ENCODE measurements at regions not wholly inside any gene's neighbourhood (a gene's known extent, or its start where the extent isn't known, plus 50 kb on each side); places are given as distances from the start of the nearest gene placed in this dataset.

- no peak for TF ChIP-seq CTCF (IDR thresholded peaks at IDR 0.05; ENCODE audit: insufficient read depth, low read length, severe bottlenecking)
- Histone ChIP-seq H3K27me3 (ENCODE audit: control insufficient read depth, insufficient read depth, low read length) (no peaks in the 10 kb centered on the region), H3K36me3 (ENCODE audit: control insufficient read depth, insufficient read depth, low read length) (no peaks in the 10 kb centered on the region), H3K4me3 (ENCODE audit: low read depth, low read length) (no peak overlapping the region)
- FAIRE-seq (no peak), DNase-seq (ENCODE audit: low read depth) (no peak)
These were observed 1595.0 kb upstream of the GOT2 start for GRCh38 chr16:60329108-60329507.

- Histone ChIP-seq H3K27me3 (ENCODE audit: control insufficient read depth, insufficient read depth, low read length) (no peaks in the 10 kb centered on the region), H3K4me3 (ENCODE audit: low read depth, low read length) (no peak overlapping the region), H3K36me3 (ENCODE audit: control insufficient read depth, insufficient read depth, low read length) (no peaks in the 10 kb centered on the region)
- DNase-seq (ENCODE audit: low read depth) (no peak), FAIRE-seq (no peak)
- no peak for TF ChIP-seq CTCF (IDR thresholded peaks at IDR 0.05; ENCODE audit: insufficient read depth, low read length, severe bottlenecking)
These were observed 1594.0 kb upstream of the GOT2 start for GRCh38 chr16:60328152-60328551.

DNA sequence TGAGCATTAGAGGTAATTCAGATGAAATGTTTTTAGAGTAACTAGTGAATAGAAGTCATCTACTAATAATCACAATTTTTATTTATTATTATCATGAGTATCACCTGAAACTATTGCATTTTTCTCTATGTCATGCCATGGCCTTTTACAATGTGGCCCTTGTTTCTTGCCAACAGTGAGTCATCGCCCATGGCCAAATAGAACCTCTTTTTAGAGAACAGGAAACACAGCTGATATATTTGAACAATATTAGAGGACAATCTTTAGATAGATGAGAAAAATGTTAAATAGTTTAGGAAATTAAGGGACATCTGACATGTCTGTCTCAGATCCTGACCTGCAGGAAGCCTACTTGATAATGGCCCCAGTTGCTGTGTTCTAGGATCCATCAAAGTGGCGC lies 1584.4 kb upstream of the GOT2 start:
- DNase-seq (ENCODE audit: low read depth), result no peak

GRCh38 chr16:60310846-60311445 lies 1576.8 kb upstream of the GOT2 start:
- no peak for DNase-seq (ENCODE audit: low read depth)
- Histone ChIP-seq H3K36me3 (ENCODE audit: control insufficient read depth, insufficient read depth, low read length) (no peaks in the 10 kb centered on the region), H3K4me3 (ENCODE audit: low read depth, low read length) (no peak overlapping the region), H3K27me3 (ENCODE audit: control insufficient read depth, insufficient read depth, low read length) (no peaks in the 10 kb centered on the region)
- no peak for FAIRE-seq
- no peak for TF ChIP-seq CTCF (IDR thresholded peaks at IDR 0.05; ENCODE audit: insufficient read depth, low read length, severe bottlenecking)

More for the DNA sequence above, 1584.4 kb upstream of the GOT2 start:
- H3K4me3 ChIP-seq (ENCODE audit: low read depth, low read length), result no peak overlapping the region
- no peak for TF ChIP-seq CTCF (IDR thresholded peaks at IDR 0.05; ENCODE audit: insufficient read depth, low read length, severe bottlenecking)
- no peaks in the 10 kb centered on the region for H3K36me3 ChIP-seq (ENCODE audit: control insufficient read depth, insufficient read depth, low read length)
- FAIRE-seq, result no peak
- H3K27me3 ChIP-seq (ENCODE audit: control insufficient read depth, insufficient read depth, low read length), result no peaks in the 10 kb centered on the region

GRCh38 chr16:60304720-60305119 lies 1570.6 kb upstream of the GOT2 start:
- H3K4me3 ChIP-seq (ENCODE audit: low read depth, low read length), result no peak overlapping the region
- FAIRE-seq (no peak), DNase-seq (ENCODE audit: low read depth) (no peak)
- TF ChIP-seq CTCF (IDR thresholded peaks at IDR 0.05; ENCODE audit: insufficient read depth, low read length, severe bottlenecking), result no peak
- no peaks in the 10 kb centered on the region for H3K36me3 ChIP-seq (ENCODE audit: control insufficient read depth, insufficient read depth, low read length)
- H3K27me3 ChIP-seq (ENCODE audit: control insufficient read depth, insufficient read depth, low read length), result no peaks in the 10 kb centered on the region

- H3K27me3 ChIP-seq (ENCODE audit: control insufficient read depth, insufficient read depth, low read length), result no peaks in the 10 kb centered on the region
- no peaks in the 10 kb centered on the region for H3K36me3 ChIP-seq (ENCODE audit: control insufficient read depth, insufficient read depth, low read length)
- DNase-seq (ENCODE audit: low read depth), result no peak
- H3K4me3 ChIP-seq (ENCODE audit: low read depth, low read length), result no peak overlapping the region
- no peak for FAIRE-seq
- no peak for TF ChIP-seq CTCF (IDR thresholded peaks at IDR 0.05; ENCODE audit: insufficient read depth, low read length, severe bottlenecking)
These were observed 1570.0 kb upstream of the GOT2 start for GRCh38 chr16:60304066-60304465.

Data from bronchial epithelial cell (primary cell).